ENCODE measurements at regions not wholly inside any gene's neighbourhood (a gene's known extent, or its start where the extent isn't known, plus 50 kb on each side); places are given as distances from the start of the nearest gene placed in this dataset.

DNA sequence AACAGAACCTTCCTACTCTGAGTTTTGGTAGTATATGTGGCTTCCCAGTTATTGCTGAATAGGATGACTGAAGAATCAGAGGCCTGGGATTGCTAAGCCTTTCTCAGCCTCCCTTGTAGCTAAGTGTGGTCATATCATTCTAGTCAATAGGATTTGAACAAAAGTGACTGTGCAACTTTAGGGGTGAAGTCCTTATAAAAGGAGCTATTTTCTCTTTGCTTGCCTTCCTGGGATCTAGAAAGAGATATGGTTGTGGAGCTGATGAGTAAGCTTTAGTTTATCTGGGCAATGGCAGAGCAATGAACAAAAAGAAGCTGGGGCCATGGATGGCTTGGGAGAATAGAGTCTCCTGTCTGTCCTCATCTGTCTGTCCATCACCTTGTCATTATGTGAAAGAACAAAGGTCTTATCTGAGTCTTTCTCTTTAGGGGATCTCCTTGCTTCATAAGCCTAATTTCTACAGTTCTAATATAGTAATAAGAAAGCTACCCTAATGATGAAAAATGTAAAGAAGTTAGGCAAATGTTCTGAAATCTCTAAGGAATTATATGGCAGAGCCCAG is 91.5 kb downstream of the TENT5C start:
- Histone ChIP-seq H3K27ac (peak overlapping the region; percentile 71), H3K9me2 (replicated peaks; ENCODE audit: insufficient read depth) (no peaks in the 10 kb centered on the region), H3K4me3 (no peak overlapping the region), H3K79me2 (no peaks in the 10 kb centered on the region), H3K27me3 (no peaks in the 10 kb centered on the region), H3K9me3 (ENCODE audit: low read depth) (no peaks in the 10 kb centered on the region), H2AFZ (no peak overlapping the region), H3K36me3 (replicated peaks; ENCODE audit: insufficient read depth, low read depth) (no peaks in the 10 kb centered on the region), H3K4me1 (ENCODE audit: insufficient read depth) (peaks cover 11% of the 10 kb centered on the region), H4K20me1 (ENCODE audit: insufficient read depth, poor library complexity, severe bottlenecking) (no peaks in the 10 kb centered on the region), H3K4me2 (no peak overlapping the region)
- no peak for TF ChIP-seq EZH2 (IDR thresholded peaks at IDR 0.05; ENCODE audit: borderline replicate concordance)
- TF ChIP-seq, protein P1, sequence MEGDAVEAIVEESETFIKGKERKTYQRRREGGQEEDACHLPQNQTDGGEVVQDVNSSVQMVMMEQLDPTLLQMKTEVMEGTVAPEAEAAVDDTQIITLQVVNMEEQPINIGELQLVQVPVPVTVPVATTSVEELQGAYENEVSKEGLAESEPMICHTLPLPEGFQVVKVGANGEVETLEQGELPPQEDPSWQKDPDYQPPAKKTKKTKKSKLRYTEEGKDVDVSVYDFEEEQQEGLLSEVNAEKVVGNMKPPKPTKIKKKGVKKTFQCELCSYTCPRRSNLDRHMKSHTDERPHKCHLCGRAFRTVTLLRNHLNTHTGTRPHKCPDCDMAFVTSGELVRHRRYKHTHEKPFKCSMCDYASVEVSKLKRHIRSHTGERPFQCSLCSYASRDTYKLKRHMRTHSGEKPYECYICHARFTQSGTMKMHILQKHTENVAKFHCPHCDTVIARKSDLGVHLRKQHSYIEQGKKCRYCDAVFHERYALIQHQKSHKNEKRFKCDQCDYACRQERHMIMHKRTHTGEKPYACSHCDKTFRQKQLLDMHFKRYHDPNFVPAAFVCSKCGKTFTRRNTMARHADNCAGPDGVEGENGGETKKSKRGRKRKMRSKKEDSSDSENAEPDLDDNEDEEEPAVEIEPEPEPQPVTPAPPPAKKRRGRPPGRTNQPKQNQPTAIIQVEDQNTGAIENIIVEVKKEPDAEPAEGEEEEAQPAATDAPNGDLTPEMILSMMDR (IDR thresholded peaks at IDR 0.05; ENCODE audit: poor library complexity): no peak
- TF ChIP-seq EZH2phosphoT487 (IDR thresholded peaks at IDR 0.05; ENCODE audit: low read depth, severe bottlenecking, unreplicated experiment): no peak
- DNase-seq (ENCODE audit: low spot score): no peak

DNA sequence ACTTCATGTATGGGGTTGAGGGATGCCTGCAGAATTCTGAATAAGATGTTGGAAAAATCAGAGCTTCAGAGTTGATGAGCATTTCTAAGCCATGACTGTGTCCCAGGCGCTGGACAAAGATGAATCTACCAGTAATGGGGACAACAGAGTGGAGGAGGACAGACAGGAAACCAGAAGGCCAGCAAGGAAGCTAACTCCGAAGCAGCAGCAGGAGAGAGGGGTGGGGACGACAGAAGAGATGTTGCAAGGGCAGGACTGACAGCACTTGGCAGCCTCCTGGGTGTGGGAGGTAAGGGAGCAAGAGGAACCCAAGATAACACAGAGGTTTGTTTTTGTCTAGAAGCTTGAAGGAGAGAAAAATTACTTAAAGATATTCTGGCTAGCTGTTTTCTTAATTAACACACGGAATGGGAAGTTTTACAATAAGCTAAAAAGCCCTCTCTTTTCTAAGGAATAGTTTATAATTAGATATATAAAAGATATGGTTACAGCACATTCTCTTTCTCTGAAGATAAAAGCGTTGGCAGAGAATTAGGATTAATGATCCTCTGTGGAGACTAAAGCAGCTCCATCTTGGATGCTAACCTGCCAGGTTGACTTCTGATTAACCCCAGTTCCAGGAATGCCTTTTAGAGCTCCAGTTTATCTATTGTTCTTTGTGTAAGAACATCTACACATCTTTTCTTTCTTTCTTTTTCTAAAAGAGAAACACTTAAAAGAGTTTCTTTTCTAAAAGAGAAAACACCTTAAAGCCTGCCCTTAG is 92.7 kb downstream of the TENT5C start:
- Histone ChIP-seq H4K20me1 (ENCODE audit: insufficient read depth, poor library complexity, severe bottlenecking) (no peaks in the 10 kb centered on the region), H3K27ac (no peak overlapping the region), H3K4me3 (no peak overlapping the region), H3K4me1 (ENCODE audit: insufficient read depth) (peaks cover 11% of the 10 kb centered on the region), H3K79me2 (no peaks in the 10 kb centered on the region), H3K9me2 (replicated peaks; ENCODE audit: insufficient read depth) (no peaks in the 10 kb centered on the region), H3K36me3 (replicated peaks; ENCODE audit: insufficient read depth, low read depth) (no peaks in the 10 kb centered on the region), H3K9me3 (ENCODE audit: low read depth) (no peaks in the 10 kb centered on the region), H3K27me3 (no peaks in the 10 kb centered on the region), H3K4me2 (no peak overlapping the region), H2AFZ (no peak overlapping the region)
- WGBS (ENCODE audit: low lambda C conversion rate, missing lambda C conversion rate): 69% methylated on average over 5 of the region's 5 CpGs
- no peak for TF ChIP-seq EZH2 (IDR thresholded peaks at IDR 0.05; ENCODE audit: borderline replicate concordance)
- no peak for TF ChIP-seq EZH2phosphoT487 (IDR thresholded peaks at IDR 0.05; ENCODE audit: low read depth, severe bottlenecking, unreplicated experiment)
- TF ChIP-seq, protein P1 (IDR thresholded peaks at IDR 0.05; ENCODE audit: poor library complexity): no peak
- no peak for DNase-seq (ENCODE audit: low spot score)

DNA sequence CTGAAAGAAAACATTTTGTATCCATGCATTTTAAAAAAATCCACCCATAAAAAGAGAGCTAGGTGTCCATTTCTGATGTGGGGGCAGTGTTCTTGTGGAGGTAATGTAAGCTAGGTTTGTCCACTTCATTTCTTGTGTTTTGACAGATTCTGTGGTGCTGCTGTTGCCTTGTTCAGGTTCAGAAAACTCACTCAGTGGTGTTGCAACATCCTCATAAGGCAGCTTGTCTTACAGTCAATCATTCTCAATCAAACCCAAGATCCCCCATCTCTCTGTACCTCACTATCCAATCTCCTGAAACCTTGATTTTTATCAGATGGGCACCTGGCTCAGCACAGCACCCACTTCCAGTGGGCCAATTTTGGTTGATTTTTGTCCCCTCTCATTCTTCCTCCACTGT is 94.1 kb downstream of the TENT5C start:
- peaks cover 11% of the 10 kb centered on the region for H3K4me1 ChIP-seq (ENCODE audit: insufficient read depth)
- H3K36me3 ChIP-seq (replicated peaks; ENCODE audit: insufficient read depth, low read depth): no peaks in the 10 kb centered on the region
- no peak overlapping the region for H3K27ac ChIP-seq

More for the DNA sequence above, 94.1 kb downstream of the TENT5C start:
- Histone ChIP-seq H3K4me2 (no peak overlapping the region), H3K79me2 (no peaks in the 10 kb centered on the region), H4K20me1 (ENCODE audit: insufficient read depth, poor library complexity, severe bottlenecking) (no peaks in the 10 kb centered on the region), H3K4me3 (no peak overlapping the region), H2AFZ (no peak overlapping the region), H3K9me2 (replicated peaks; ENCODE audit: insufficient read depth) (no peaks in the 10 kb centered on the region), H3K27me3 (no peaks in the 10 kb centered on the region), H3K9me3 (ENCODE audit: low read depth) (no peaks in the 10 kb centered on the region)
- no peak for DNase-seq (ENCODE audit: low spot score)
- TF ChIP-seq, protein P1 (IDR thresholded peaks at IDR 0.05; ENCODE audit: poor library complexity): no peak
- TF ChIP-seq EZH2 (IDR thresholded peaks at IDR 0.05; ENCODE audit: borderline replicate concordance) (no peak), EZH2phosphoT487 (IDR thresholded peaks at IDR 0.05; ENCODE audit: low read depth, severe bottlenecking, unreplicated experiment) (no peak)

All from hepatocyte (in vitro differentiated cells).